Activated CD4-positive, alpha-beta T cell treated with anti-CD3 and anti-CD28 coated beads, Interleukin-2, amount 10 ng/mL, durations not matched to agents 24 days and 14 days (primary cell): ENCODE measurements at regions not wholly inside any gene's neighbourhood (a gene's known extent, or its start where the extent isn't known, plus 50 kb on each side); places are given as distances from the start of the nearest gene placed in this dataset.

ENCODE experiments used
- DNase-seq: peaks from one replicate; pipeline ENCODE4 v3.0.0; 2022
- H3K27ac Mint-ChIP-seq: one replicate; pipeline ENCODE4 v1.8.0; 2022; ENCODE audit warnings: mild to moderate bottlenecking, mixed read lengths
- H3K27me3 Mint-ChIP-seq: one replicate; pipeline ENCODE4 v1.8.0; 2022; ENCODE audit warnings: mixed read lengths
- H3K36me3 Mint-ChIP-seq: one replicate; pipeline ENCODE4 v1.8.0; 2022; ENCODE audit warnings: low read depth, mild to moderate bottlenecking, mixed read lengths
- H3K4me1 Mint-ChIP-seq: one replicate; pipeline ENCODE4 v1.8.0; 2021; ENCODE audit warnings: mixed read lengths
- H3K4me3 Mint-ChIP-seq: one replicate; pipeline ENCODE4 v1.8.0; 2022; ENCODE audit warnings: mild to moderate bottlenecking, moderate library complexity, mixed read lengths
- H3K9me3 Mint-ChIP-seq: one replicate; pipeline ENCODE4 v1.8.0; 2021; ENCODE audit warnings: mixed read lengths
- intact Hi-C: fragments of 100-400 bp; cut with micrococcal nuclease; formaldehyde crosslinking; loops from one replicate; pipeline ENCODE4 v1.15.1; 2023

DNA sequence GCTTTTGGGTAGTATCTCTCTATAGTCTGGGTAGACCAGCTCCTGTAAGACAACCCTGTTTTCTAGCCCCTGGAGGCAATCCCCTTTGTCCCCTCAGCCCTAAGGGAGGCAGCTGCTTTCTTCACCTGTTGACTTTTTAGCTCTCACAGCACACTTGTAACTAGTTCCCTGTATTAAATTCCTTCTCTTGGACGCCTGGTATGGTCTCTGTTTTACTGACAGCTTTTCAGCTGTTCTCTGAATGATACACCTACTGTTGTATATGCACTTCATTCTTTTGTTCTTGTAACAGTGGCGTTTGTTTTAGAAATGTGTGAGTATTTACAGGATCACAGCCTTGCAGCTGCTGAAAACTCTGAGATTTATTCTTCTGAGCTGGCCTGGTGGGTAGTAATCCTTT lies 413.0 kb upstream of the RBMS3 start:
- Mint-ChIP-seq H3K4me3 (no peak overlapping the region), H3K27ac (no peak overlapping the region), H3K4me1 (no peaks in the 10 kb centered on the region), H3K9me3 (no peaks in the 10 kb centered on the region), H3K27me3 (no peaks in the 10 kb centered on the region), H3K36me3 (no peaks in the 10 kb centered on the region)
- DNase-seq, result no peak
- intact Hi-C loops, result no loop called here

DNA sequence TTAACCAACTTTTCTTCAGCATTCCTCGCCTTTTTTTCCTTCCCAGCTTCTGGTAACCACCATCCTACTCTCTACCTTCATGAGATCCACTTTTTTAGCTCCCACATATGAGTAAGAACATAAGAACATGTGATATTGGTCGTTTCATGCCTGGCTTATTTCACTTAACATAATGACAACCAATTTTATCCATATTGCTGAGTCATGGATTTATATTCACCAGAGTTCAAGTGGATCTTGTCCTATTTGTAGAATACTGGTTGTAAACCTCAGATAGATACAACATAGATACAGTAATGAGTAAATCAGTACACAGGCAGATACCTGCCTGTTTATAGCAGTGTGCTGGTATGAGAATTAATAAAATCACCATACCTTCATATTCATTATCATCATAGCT lies 412.0 kb upstream of the RBMS3 start:
- Mint-ChIP-seq H3K4me1 (no peaks in the 10 kb centered on the region), H3K9me3 (peaks cover 5% of the 10 kb centered on the region), H3K4me3 (no peak overlapping the region), H3K27ac (no peak overlapping the region), H3K36me3 (peaks cover 2% of the 10 kb centered on the region), H3K27me3 (peaks cover 4% of the 10 kb centered on the region)
- no peak for DNase-seq
- intact Hi-C loops, result no loop called here

- peaks cover 2% of the 10 kb centered on the region for H3K36me3 Mint-ChIP-seq
- no peak overlapping the region for H3K27ac Mint-ChIP-seq
- intact Hi-C loops, result no loop called here
- H3K4me3 Mint-ChIP-seq, result no peak overlapping the region
- no peak for DNase-seq
- H3K9me3 Mint-ChIP-seq, result peaks cover 10% of the 10 kb centered on the region
- H3K4me1 Mint-ChIP-seq, result no peaks in the 10 kb centered on the region
- H3K27me3 Mint-ChIP-seq, result peaks cover 6% of the 10 kb centered on the region
Measured at GRCh38 chr3:28877912-28878311, 403.0 kb upstream of the RBMS3 start.

DNA sequence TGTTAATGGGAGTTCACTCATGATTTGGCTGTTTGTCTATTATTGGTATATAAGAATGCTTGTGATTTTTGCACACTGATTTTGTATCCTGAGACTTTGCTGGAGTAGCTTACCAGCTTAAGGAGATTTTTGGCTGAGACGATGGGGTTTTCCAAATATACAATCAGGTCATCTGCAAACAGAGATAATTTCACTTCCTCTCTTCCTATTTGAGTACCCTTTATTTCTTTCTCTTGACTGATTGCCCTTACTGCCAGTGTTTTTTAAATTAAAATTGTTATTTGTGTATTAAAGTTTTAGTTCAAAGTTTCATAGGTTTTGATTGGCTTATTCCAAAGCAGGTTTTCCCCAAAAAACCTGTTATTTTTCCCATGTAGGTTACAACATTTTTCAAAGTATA lies 390.5 kb upstream of the RBMS3 start:
- no peak for DNase-seq
- Mint-ChIP-seq H3K36me3 (no peaks in the 10 kb centered on the region), H3K9me3 (peaks cover 7% of the 10 kb centered on the region), H3K4me3 (no peak overlapping the region), H3K27me3 (peaks cover 1% of the 10 kb centered on the region), H3K4me1 (no peaks in the 10 kb centered on the region), H3K27ac (no peak overlapping the region)
- intact Hi-C loops, result no loop called here

DNA sequence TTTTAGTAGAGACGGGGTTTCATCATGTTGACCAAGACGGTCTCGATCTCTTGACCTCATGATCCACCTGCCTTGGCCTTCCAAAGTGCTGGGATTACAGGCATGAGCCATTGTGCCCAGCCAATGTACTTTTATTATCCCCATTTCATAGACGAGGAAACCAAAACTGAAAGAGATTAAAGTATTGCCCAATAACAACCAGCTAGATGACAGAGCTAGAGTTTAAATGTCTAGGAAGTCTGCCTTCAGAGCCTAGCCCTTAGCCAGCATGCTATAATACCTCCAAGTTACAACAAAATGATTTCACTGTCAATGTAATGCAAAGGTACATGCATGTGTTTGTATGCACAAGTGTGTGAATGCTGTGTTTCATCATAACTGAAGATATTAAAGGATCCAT lies 389.4 kb upstream of the RBMS3 start:
- no peaks in the 10 kb centered on the region for H3K36me3 Mint-ChIP-seq
- no peak overlapping the region for H3K4me3 Mint-ChIP-seq
- H3K27me3 Mint-ChIP-seq, result peaks cover 1% of the 10 kb centered on the region
- no peak for DNase-seq
- intact Hi-C loops, result no loop called here
- H3K27ac Mint-ChIP-seq, result no peak overlapping the region
- no peaks in the 10 kb centered on the region for H3K4me1 Mint-ChIP-seq
- H3K9me3 Mint-ChIP-seq, result peaks cover 7% of the 10 kb centered on the region

GRCh38 chr3:28900301-28900700 lies 380.6 kb upstream of the RBMS3 start:
- Mint-ChIP-seq H3K27me3 (no peaks in the 10 kb centered on the region), H3K4me1 (no peaks in the 10 kb centered on the region), H3K36me3 (no peaks in the 10 kb centered on the region), H3K4me3 (no peak overlapping the region), H3K9me3 (peaks cover 16% of the 10 kb centered on the region), H3K27ac (no peak overlapping the region)
- intact Hi-C loops, result no loop called here
- no peak for DNase-seq

DNA sequence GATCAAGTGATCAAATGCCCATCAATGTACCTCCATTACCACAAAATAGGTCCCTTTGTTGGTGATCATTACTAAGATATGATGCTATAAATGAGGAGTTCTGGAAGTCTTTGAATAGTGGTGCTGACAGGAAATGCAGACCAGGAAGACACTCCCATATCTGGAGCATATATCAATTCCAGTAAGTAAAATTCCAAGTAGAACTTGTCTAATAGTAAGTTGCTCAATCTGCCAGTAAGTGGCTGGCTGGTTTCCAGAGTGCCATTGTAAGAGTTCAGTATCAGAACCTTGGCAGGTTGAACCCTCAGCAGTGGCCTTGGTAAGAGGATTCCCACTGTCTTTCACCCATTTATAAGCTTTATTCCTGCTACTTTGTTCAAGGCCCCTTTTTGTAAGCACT lies 379.9 kb upstream of the RBMS3 start:
- Mint-ChIP-seq H3K9me3 (peaks cover 16% of the 10 kb centered on the region), H3K36me3 (no peaks in the 10 kb centered on the region), H3K27me3 (no peaks in the 10 kb centered on the region), H3K27ac (no peak overlapping the region), H3K4me3 (no peak overlapping the region), H3K4me1 (no peaks in the 10 kb centered on the region)
- no peak for DNase-seq
- intact Hi-C loops, result no loop called here

- Mint-ChIP-seq H3K9me3 (peaks cover 16% of the 10 kb centered on the region), H3K4me3 (no peak overlapping the region), H3K27ac (no peak overlapping the region), H3K27me3 (peaks cover 3% of the 10 kb centered on the region), H3K36me3 (no peaks in the 10 kb centered on the region), H3K4me1 (no peaks in the 10 kb centered on the region)
- intact Hi-C loops, result no loop called here
- no peak for DNase-seq
Measured at GRCh38 chr3:28903171-28903601, 377.7 kb upstream of the RBMS3 start.

DNA sequence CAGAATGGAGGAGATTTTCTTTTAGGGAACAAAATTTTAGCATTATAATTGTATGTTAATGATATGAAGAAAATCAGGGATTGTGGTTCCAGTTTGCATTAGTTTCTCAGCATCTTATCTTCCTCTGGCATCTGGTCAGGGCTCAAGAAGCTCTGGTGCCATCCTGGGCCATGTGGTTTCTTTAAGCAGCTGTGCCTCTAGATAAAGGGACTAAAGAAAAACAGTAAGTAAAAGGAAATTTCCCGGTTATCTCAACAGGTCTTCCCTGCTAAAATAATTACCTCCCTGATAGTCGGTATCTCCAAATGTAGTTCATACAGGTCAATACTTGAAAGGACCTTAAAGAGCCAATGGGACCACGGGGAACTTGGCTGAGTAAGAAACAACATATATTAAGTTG lies 375.1 kb upstream of the RBMS3 start:
- Mint-ChIP-seq H3K9me3 (peaks cover 7% of the 10 kb centered on the region), H3K4me3 (no peak overlapping the region), H3K27me3 (peaks cover 3% of the 10 kb centered on the region), H3K4me1 (no peaks in the 10 kb centered on the region), H3K27ac (no peak overlapping the region), H3K36me3 (no peaks in the 10 kb centered on the region)
- intact Hi-C loops, result no loop called here
- DNase-seq, result no peak

DNA sequence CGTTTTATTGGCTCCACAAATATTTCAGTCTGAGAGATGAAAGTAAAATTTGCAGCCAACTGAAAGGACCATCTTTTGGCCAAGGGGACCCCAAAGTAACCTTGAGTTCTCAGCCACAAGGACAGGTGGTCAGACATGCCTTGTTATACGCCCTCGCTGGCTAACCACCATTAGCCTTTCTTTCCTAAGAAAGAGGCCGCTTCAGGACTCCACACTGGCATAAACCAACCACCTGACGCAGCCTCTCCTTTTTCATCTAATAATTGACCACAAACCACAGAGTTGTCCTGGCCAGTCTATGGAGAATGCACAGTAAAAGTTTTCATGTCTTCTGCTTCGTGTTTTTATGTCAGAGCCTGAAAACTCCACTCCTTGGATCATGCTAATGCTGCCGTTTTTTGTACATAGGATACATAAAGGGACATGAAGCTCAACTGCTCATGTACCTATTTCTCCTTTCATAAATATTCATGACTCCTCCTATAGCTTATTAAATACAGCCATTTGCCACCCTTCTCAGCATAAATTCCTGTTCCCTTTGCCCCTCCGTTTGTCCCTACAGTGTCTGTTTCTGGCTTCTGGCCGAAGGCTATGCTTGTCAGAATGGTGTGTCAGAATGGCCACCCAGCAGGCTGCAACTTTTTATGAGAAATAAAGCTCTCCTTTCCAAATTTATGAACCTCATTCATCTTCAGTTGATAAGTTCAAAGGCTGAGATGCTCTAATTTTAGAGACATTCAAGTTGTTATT lies 374.1 kb upstream of the RBMS3 start:
- H3K27me3 Mint-ChIP-seq, result peaks cover 3% of the 10 kb centered on the region
- H3K9me3 Mint-ChIP-seq, result peaks cover 3% of the 10 kb centered on the region
- no peak for DNase-seq
- no peak overlapping the region for H3K27ac Mint-ChIP-seq
- intact Hi-C loops, result no loop called here
- no peaks in the 10 kb centered on the region for H3K4me1 Mint-ChIP-seq
- H3K4me3 Mint-ChIP-seq, result no peak overlapping the region
- H3K36me3 Mint-ChIP-seq, result no peaks in the 10 kb centered on the region

- Mint-ChIP-seq H3K4me3 (no peak overlapping the region), H3K27me3 (peaks cover 5% of the 10 kb centered on the region), H3K36me3 (no peaks in the 10 kb centered on the region), H3K4me1 (peaks cover 3% of the 10 kb centered on the region), H3K27ac (no peak overlapping the region), H3K9me3 (no peaks in the 10 kb centered on the region)
- no peak for DNase-seq
- intact Hi-C loops, result no loop called here
Measured at GRCh38 chr3:28907616-28908015, 373.3 kb upstream of the RBMS3 start.

DNA sequence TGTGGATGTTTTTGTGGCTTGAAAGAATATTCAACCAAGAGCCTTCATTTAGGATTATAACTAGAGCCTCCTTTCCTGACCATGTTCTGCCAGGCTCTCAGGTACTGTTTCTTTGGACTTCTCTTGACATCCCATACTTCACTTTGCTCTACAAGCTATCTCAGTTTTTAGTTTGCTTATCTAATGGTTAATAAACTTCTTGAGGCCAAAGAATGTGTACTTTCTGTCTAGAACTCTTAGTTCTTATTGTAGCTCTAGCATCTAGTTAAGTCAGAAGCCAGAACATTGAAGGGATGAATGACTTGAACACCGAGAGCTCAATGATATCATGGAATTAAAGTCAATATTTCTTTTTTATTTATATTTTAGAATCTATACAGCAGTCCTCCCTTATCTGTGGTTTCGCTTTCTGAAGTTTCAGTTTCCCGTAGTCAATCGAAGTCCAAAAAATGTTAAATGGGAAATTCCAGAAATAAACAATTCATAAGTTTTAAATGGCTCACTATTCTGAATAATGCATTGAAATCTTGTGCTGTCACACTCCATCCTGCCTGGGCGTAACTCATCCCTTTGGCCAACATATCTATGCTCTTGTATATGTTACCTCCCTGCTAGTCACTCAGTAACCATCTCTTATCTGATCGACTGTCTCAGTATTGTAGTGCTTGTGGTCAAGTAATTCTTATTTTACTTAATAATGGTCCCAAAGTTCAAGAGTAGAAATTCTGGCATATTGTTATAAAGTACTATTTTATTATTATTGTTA lies 368.6 kb upstream of the RBMS3 start:
- intact Hi-C loops, result loop anchor here (10.0 kb wide), 1 partner anchor 1292 kb away; no protein-coding TSS in a partner anchor
- Mint-ChIP-seq H3K4me1 (peaks cover 11% of the 10 kb centered on the region), H3K27ac (no peak overlapping the region)

DNA sequence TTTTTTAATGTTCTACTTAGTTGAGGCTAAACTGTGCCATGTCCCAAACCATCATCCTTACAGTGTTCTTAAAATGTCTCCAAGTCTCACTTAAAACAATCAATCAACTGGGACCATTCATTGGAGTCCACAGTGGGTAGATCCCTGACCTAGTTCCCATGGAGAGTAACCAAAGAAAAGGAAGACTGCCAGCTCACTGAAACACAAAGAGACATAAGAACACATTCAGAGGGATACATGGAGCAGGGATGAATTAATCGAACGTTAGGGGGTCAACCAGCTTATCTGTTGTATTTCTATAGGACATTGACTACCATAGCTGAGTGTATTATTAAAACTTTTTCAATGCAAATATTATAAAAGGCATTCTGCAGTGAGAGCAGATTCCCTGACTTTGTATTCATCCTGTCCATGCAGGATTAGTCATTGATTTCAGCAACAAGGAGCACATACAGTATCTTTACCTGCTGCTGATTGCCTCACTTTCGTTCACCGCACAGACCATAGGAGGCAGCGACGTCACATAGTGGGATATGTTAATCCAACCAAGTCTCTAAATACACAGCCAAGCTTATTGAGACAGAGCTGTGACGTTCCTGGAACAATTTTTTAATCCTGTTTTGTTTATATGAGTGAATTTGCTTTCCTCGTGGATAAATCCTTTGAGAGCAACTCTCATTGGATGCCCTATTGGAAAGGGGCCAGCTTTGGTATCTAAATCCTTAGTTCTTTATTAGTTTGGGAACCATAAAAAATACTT lies 364.9 kb upstream of the RBMS3 start:
- intact Hi-C loops, result loop anchor here (2.0 to 10.0 kb wide), 6 partner anchors 19 to 1289 kb away; no protein-coding TSS in a partner anchor
- peak; percentile 69 for DNase-seq
- H3K27ac Mint-ChIP-seq, result no peak overlapping the region

More for the DNA sequence above, 368.6 kb upstream of the RBMS3 start:
- H3K36me3 Mint-ChIP-seq, result no peaks in the 10 kb centered on the region
- no peaks in the 10 kb centered on the region for H3K9me3 Mint-ChIP-seq
- peaks cover 7% of the 10 kb centered on the region for H3K27me3 Mint-ChIP-seq
- no peak overlapping the region for H3K4me3 Mint-ChIP-seq
- DNase-seq, result no peak

More for the DNA sequence above, 364.9 kb upstream of the RBMS3 start:
- Mint-ChIP-seq H3K4me3 (no peak overlapping the region), H3K36me3 (no peaks in the 10 kb centered on the region), H3K27me3 (peaks cover 7% of the 10 kb centered on the region), H3K9me3 (no peaks in the 10 kb centered on the region), H3K4me1 (peaks cover 11% of the 10 kb centered on the region)
